ENCODE measurements at regions not wholly inside any gene's neighbourhood (a gene's known extent, or its start where the extent isn't known, plus 50 kb on each side); places are given as distances from the start of the nearest gene placed in this dataset.

DNA sequence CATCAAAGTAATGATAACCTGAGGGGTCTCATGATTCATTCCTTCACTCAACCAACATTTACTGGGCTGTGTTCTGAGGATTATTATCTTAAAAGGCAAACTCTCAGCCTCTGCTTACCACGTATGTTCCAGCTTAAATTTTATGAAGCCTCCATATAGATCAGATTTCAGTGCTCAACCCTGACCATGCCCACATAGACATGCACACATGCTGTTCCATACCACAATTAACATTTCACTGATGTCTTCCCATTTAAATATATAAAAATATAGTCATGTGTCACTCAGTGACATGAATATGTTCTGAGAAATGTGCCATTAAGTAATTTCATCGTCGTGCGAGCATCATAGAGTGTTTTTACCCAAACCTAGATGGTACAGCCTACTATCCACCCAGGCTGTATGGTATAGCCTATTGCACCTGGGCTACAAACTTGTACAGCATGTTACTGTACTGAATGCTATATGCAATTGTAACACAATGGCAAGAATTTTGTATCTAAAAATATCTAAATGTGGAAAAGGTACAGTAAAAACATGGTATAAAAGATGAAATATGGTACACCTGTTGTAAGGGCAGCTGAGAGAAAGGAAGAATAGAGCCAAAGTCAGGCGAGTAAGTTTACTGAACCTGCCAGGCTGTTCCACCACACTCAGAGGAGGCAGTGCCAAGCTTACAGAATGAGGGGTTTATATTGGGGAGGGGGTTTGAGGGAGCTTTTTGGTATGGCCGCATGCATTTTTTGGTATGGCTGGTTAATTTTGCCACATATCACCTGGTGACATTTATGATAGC, 134.7 kb upstream of the ETV3 start:
- WGBS, 2 donors: 66 to 69% methylated on average over 6 of the region's 6 CpGs
- H3K27me3 ChIP-seq: no peaks in the 10 kb centered on the region
- H3K36me3 ChIP-seq: no peaks in the 10 kb centered on the region
- H3K4me3 ChIP-seq: no peak overlapping the region
- H3K4me1 ChIP-seq: no peaks in the 10 kb centered on the region
- H3K27ac ChIP-seq: no peak overlapping the region
- H3K9me3 ChIP-seq: no peaks in the 10 kb centered on the region
- no peak for TF ChIP-seq EP300 (IDR thresholded peaks at IDR 0.05)
- TF ChIP-seq, protein P1, sequence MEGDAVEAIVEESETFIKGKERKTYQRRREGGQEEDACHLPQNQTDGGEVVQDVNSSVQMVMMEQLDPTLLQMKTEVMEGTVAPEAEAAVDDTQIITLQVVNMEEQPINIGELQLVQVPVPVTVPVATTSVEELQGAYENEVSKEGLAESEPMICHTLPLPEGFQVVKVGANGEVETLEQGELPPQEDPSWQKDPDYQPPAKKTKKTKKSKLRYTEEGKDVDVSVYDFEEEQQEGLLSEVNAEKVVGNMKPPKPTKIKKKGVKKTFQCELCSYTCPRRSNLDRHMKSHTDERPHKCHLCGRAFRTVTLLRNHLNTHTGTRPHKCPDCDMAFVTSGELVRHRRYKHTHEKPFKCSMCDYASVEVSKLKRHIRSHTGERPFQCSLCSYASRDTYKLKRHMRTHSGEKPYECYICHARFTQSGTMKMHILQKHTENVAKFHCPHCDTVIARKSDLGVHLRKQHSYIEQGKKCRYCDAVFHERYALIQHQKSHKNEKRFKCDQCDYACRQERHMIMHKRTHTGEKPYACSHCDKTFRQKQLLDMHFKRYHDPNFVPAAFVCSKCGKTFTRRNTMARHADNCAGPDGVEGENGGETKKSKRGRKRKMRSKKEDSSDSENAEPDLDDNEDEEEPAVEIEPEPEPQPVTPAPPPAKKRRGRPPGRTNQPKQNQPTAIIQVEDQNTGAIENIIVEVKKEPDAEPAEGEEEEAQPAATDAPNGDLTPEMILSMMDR (IDR thresholded peaks at IDR 0.05): no peak
- no peak for TF ChIP-seq POLR2A (IDR thresholded peaks at IDR 0.05)
- DNase-seq (ENCODE audit: low spot score in 2 of 2): no peak

DNA sequence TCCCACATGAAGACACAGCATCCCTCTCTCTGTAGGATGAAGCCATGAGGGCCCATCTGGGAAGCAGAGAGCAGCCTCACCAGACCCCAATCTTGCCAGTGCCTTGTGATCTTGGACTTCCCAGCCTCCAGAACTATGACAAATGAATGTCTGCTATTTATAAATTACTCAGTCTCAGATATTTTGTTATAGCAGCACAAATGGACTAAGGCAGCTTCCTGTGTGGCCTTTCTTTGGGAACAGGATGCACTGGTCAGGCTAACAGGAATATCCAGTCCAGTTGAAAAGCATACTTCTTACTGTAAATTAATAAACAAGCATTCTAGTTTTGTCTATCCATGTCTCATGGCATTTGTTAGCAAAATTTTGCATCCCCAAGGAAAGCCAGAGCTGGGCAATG, 134.1 kb upstream of the ETV3 start:
- no peak for DNase-seq (ENCODE audit: low spot score in 2 of 2)

DNA sequence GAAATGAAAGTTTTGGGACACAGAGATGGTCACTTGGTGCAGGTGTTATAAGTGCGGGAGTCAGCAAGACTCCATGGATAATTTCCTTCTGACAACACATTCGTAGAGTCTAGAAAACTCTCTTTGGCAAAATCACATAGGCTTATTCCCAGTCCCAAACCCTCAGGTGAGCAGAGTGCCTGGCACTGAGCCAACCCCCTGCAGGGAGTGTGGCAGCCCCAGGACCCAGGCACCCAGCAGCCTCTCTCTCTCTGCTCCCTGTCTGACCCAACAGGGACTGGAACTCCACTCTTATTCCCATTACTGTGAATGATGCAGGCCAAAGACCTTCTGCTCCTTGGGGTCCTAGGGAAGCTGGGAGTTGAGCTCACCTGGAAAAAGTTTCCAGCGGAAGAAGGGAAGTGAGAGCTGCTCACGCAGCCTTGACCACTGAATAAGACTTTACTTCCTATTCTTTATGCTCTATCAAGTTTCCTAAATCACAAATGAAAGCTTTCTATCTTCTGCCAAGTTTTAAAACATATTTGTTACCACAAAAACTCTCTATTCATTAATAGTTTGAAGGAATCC, 132.6 kb upstream of the ETV3 start:
- Histone ChIP-seq H3K27ac (no peak overlapping the region), H3K36me3 (no peaks in the 10 kb centered on the region), H3K27me3 (no peaks in the 10 kb centered on the region), H3K9me3 (no peaks in the 10 kb centered on the region), H3K4me1 (no peaks in the 10 kb centered on the region), H3K4me3 (no peak overlapping the region)
- TF ChIP-seq POLR2A (IDR thresholded peaks at IDR 0.05): no peak
- TF ChIP-seq EP300 (IDR thresholded peaks at IDR 0.05): no peak
- TF ChIP-seq, protein P1 (IDR thresholded peaks at IDR 0.05): no peak
- WGBS, 2 donors: 75 to 77% methylated on average over 4 of the region's 4 CpGs
- no peak for DNase-seq (ENCODE audit: low spot score in 2 of 2)

More for the DNA sequence above, 134.1 kb upstream of the ETV3 start:
- no peaks in the 10 kb centered on the region for H3K9me3 ChIP-seq
- no peaks in the 10 kb centered on the region for H3K36me3 ChIP-seq
- H3K27ac ChIP-seq: no peak overlapping the region
- H3K4me3 ChIP-seq: no peak overlapping the region
- no peaks in the 10 kb centered on the region for H3K4me1 ChIP-seq
- no peak for TF ChIP-seq POLR2A (IDR thresholded peaks at IDR 0.05)
- no peak for TF ChIP-seq EP300 (IDR thresholded peaks at IDR 0.05)
- TF ChIP-seq, protein P1 (IDR thresholded peaks at IDR 0.05): no peak
- no peaks in the 10 kb centered on the region for H3K27me3 ChIP-seq

DNA sequence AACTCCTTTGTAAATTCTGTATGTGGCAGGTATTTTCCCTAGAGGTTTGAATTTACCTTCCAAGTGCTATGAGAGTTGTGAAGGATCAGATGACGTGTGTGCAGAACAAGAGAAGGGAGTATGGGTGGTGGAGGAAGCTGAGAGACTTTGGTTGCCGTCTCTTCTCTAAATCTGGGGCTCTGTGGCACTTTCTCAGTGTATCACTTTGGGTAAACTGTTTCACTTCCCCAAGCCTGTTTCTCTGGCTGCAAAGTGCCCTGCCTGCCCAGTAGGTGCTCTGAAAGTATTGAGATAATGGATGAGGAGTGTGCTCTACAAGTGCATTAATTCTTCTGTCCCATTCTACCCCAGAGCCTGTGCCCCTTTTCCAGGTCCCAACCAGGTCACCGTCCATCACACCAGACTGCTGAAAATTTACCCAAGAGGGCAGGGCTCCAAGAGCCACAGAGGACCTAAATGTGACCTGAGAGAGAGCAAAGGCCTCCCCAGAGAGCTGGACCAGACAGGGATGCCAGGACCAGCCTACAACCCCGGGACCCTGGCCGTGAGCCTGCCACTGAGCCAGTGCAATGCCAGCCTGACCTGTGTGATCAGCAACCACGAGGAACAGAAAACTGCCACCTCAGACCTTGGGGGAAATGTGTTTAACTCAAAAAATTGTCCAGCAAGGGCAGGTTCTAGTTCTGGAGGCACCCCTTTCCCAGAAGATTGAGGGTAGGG, 131.6 kb upstream of the ETV3 start:
- DNase-seq (ENCODE audit: low spot score in 2 of 2): no peak
- Histone ChIP-seq H3K27ac (no peak overlapping the region), H3K9me3 (no peaks in the 10 kb centered on the region), H3K27me3 (no peaks in the 10 kb centered on the region), H3K4me3 (no peak overlapping the region), H3K36me3 (no peaks in the 10 kb centered on the region), H3K4me1 (no peaks in the 10 kb centered on the region)
- 58 to 75% methylated on average over 6 of the region's 6 CpGs for WGBS, 2 donors
- TF ChIP-seq POLR2A (IDR thresholded peaks at IDR 0.05): no peak
- TF ChIP-seq, protein P1 (IDR thresholded peaks at IDR 0.05): no peak
- TF ChIP-seq EP300 (IDR thresholded peaks at IDR 0.05): no peak

DNA sequence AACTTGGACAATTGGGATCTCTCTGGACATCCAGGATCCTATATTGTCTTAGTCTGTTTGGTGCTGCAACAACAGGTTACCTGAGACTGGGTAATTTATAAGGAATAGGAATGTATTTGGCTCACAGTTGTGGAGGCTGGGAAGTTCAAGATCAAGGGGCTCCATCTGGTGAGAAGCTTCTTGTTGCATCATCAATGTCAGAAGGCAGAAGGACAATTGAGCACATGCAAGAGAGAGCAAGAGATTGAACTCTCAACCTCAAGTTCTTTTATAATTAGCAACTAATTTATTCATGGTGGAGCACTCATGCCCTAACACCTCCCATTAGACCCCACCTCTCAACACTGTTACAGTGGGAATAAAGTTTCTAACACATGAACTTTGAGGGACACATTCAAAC, 124.7 kb upstream of the ETV3 start:
- Histone ChIP-seq H3K36me3 (no peaks in the 10 kb centered on the region), H3K4me3 (no peak overlapping the region), H3K27ac (no peak overlapping the region), H3K4me1 (no peaks in the 10 kb centered on the region), H3K9me3 (peaks cover 0 to 6% (median 0%) of the 10 kb centered on the region in 4 donors), H3K27me3 (no peaks in the 10 kb centered on the region)
- DNase-seq (ENCODE audit: low spot score in 2 of 2): no peak
- no peak for TF ChIP-seq POLR2A (IDR thresholded peaks at IDR 0.05)
- TF ChIP-seq EP300 (IDR thresholded peaks at IDR 0.05): no peak
- TF ChIP-seq, protein P1 (IDR thresholded peaks at IDR 0.05): no peak

Data from tibial nerve (tissue), 4 donors.